ENCODE measurements at regions not wholly inside any gene's neighbourhood (a gene's known extent, or its start where the extent isn't known, plus 50 kb on each side); places are given as distances from the start of the nearest gene placed in this dataset.

- TF ChIP-seq CTCF (IDR thresholded peaks at IDR 0.05; ENCODE audit: insufficient read depth, low read depth, low read length), result no peak
- no peak for TF ChIP-seq EZH2 (IDR thresholded peaks at IDR 0.05; ENCODE audit: insufficient read depth, low read length)
These were observed 122.7 kb downstream of the VAPA start for GRCh38 chr18:10036479-10036878.

All from astrocyte (in vitro differentiated cells and primary cell).